ENCODE measurements at regions not wholly inside any gene's neighbourhood (a gene's known extent, or its start where the extent isn't known, plus 50 kb on each side); places are given as distances from the start of the nearest gene placed in this dataset.
"Not testable (repeated sequence)": the region's sequence is repeated elsewhere in the genome, so short reads cannot be mapped to it uniquely, and the experiment has no call there.

DNA sequence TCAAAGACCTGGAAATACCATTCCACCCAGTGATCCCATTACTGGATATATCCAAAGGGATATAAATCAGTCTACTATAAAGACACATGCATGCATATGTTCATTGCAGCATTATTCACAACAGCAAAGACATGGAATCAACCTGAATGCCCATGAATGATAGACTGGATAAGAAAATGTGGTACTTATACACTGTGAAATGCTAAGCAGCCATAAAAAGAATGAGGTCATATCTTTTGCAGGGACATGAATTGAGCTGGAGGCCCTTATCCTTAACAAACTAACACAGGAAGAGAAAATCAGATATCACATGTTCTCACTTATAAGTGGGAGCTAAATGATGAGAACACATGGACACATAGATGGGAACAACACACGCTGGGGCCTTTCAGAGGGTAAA is 174.0 kb upstream of the GIMD1 start:
- H3K27me3 ChIP-seq (ENCODE audit: control insufficient read depth in 2 of 2, insufficient read depth in 2 of 2, low read length in 2 of 2); DNase-seq (ENCODE audit: extremely low read depth in 1 of 4, low spot score in 3 of 4); intact Hi-C loops (cut with micrococcal nuclease); H2AFZ ChIP-seq (ENCODE audit: low read depth, low read length); ATAC-seq; H3K4me1 ChIP-seq (replicated peaks in 1 of 2; ENCODE audit: control insufficient read depth in 2 of 2, insufficient read depth in 2 of 2, low read length in 2 of 2); CTCF ChIA-PET (ENCODE audit: low intra/inter-chr PET ratio); H3K9ac ChIP-seq (ENCODE audit: insufficient read depth in 1 of 2, low read depth in 2 of 2, low read length in 2 of 2); H3K9me3 ChIP-seq (replicated peaks; ENCODE audit: control insufficient read depth, insufficient read depth, low read depth, low read length); H3K4me2 ChIP-seq (ENCODE audit: insufficient read depth, low read length); H3K9me1 ChIP-seq (ENCODE audit: control insufficient read depth, insufficient read depth, low read length); FAIRE-seq; H3K4me3 ChIP-seq; H3K27ac ChIP-seq (ENCODE audit: extremely low read depth, low read depth, low read length); H3K36me3 ChIP-seq (ENCODE audit: control insufficient read depth, insufficient read depth, low read length); H3K79me2 ChIP-seq (ENCODE audit: control insufficient read depth, insufficient read depth, low read length); POLR2A ChIA-PET; H4K20me1 ChIP-seq (replicated peaks; ENCODE audit: control insufficient read depth, insufficient read depth, low read length); BruUV-seq (replicated peaks); in situ Hi-C loops (cut with MboI): not testable (repeated sequence)
- WGBS (ENCODE audit: insufficient coverage, low coverage, missing lambda C conversion rate), result no CpG with 5 or more reads among the region's 1 CpG

DNA sequence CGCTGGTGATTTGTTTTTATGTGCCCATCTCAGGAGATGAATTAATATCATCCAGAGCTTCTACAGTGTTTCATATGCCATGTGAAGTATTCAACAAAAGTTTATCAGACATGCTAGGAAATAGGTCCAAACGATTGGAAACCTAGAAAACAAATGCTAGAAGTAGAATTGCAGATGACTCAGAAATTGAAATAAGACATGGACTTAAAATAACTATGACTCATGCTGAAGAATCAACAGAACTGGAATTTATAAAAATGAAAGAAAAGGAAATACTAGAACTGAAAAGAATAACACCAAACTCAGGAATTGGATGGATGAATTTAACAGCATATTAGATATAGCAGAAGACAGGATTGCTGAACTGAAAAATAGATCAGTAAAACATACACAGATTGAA is 172.7 kb upstream of the GIMD1 start:
- Histone ChIP-seq H3K27ac (ENCODE audit: extremely low read depth, low read depth, low read length) (no peak overlapping the region), H3K79me2 (ENCODE audit: control insufficient read depth, insufficient read depth, low read length) (no peaks in the 10 kb centered on the region), H3K9ac (ENCODE audit: insufficient read depth in 1 of 2, low read depth in 2 of 2, low read length in 2 of 2) (no peak overlapping the region), H4K20me1 (replicated peaks; ENCODE audit: control insufficient read depth, insufficient read depth, low read length) (no peaks in the 10 kb centered on the region), H3K4me2 (ENCODE audit: insufficient read depth, low read length) (no peak overlapping the region), H3K9me1 (ENCODE audit: control insufficient read depth, insufficient read depth, low read length) (no peaks in the 10 kb centered on the region), H3K4me3 (no peak overlapping the region), H3K9me3 (replicated peaks; ENCODE audit: control insufficient read depth, insufficient read depth, low read depth, low read length) (no peaks in the 10 kb centered on the region), H3K4me1 (replicated peaks in 1 of 2; ENCODE audit: control insufficient read depth in 2 of 2, insufficient read depth in 2 of 2, low read length in 2 of 2) (no peaks in the 10 kb centered on the region), H3K27me3 (ENCODE audit: control insufficient read depth in 2 of 2, insufficient read depth in 2 of 2, low read length in 2 of 2) (no peaks in the 10 kb centered on the region), H3K36me3 (ENCODE audit: control insufficient read depth, insufficient read depth, low read length) (no peaks in the 10 kb centered on the region), H2AFZ (ENCODE audit: low read depth, low read length) (no peak overlapping the region)
- ATAC-seq, result no peak
- in situ Hi-C loops (cut with MboI) (no loop called here), intact Hi-C loops (cut with micrococcal nuclease) (no loop called here)
- CTCF ChIA-PET (ENCODE audit: low intra/inter-chr PET ratio), result no interaction called here
- POLR2A ChIA-PET, result no interaction called here
- TF ChIP-seq PTTG1 (tag; IDR thresholded peaks at IDR 0.05; ENCODE audit: low read depth) (no peak), BCOR (IDR thresholded peaks at IDR 0.05) (no peak), ZNF134 (CRISPR knock-in tag; conservative IDR thresholded peaks at IDR 0.05) (no peak)
- FAIRE-seq, result no peak
- no peak for DNase-seq (ENCODE audit: extremely low read depth in 1 of 4, low spot score in 3 of 4)
- WGBS (ENCODE audit: insufficient coverage, low coverage, missing lambda C conversion rate), result 0% methylated on average over 2 of the region's 2 CpGs
- BruUV-seq (replicated peaks), result no TSS peak
